Heart left ventricle (tissue), 16 donors: ENCODE measurements at regions not wholly inside any gene's neighbourhood (a gene's known extent, or its start where the extent isn't known, plus 50 kb on each side); places are given as distances from the start of the nearest gene placed in this dataset.

Experiments used
- ATAC-seq, 4 donors: fragments of 200-7000 bp; cut with Tn5 transposase; one replicate each; pipeline ENCODE4 v1.9.1; 2020 to 2022; ENCODE audit warnings: moderate library complexity in 4 of 4, mild to moderate bottlenecking in 3 of 4, moderate number of reproducible peaks in 1 of 4
- DNase-seq, 5 donors: peaks; one replicate each; pipeline ENCODE4 v3.0.0-alpha.2; 2020
- H3K27ac ChIP-seq, 12 donors: fragments of 200-600 bp; sonication (generic) in 4 of 12; one replicate each; pipeline versions ENCODE4 v1.5.0 to v1.8.0; 2016 to 2022; ENCODE audit warnings: mild to moderate bottlenecking in 2 of 12
- H3K27me3 ChIP-seq, 9 donors: fragments of 200-600 bp; sonication (generic) in 2 of 9; one replicate each; pipeline versions ENCODE4 v1.5.1 to v1.8.0; 2016 to 2022; ENCODE audit warnings: mild to moderate bottlenecking in 3 of 9
- H3K36me3 ChIP-seq, 9 donors: fragments of 200-600 bp; sonication (generic) in 2 of 9; one replicate each; pipeline versions ENCODE4 v1.5.0 to v1.8.0; 2018 to 2022; ENCODE audit warnings: mild to moderate bottlenecking in 2 of 9
- H3K4me1 ChIP-seq, 12 donors: fragments of 200-600 bp; sonication (generic) in 4 of 12; one replicate each; pipeline versions ENCODE4 v1.5.0 to v1.8.0; 2016 to 2022; ENCODE audit warnings: mild to moderate bottlenecking in 3 of 12
- H3K4me3 ChIP-seq, 12 donors: fragments of 200-600 bp; sonication (generic) in 4 of 12; one replicate each; pipeline versions ENCODE4 v1.5.0 to v1.8.0; 2017 to 2022; ENCODE audit warnings: mild to moderate bottlenecking in 9 of 12, moderate library complexity in 4 of 12
- H3K9me3 ChIP-seq, 12 donors: fragments of 200-600 bp; sonication (generic) in 4 of 12; one replicate each; pipeline versions ENCODE4 v1.5.0 to v1.8.0; 2016 to 2022; ENCODE audit warnings: mild to moderate bottlenecking in 1 of 12
- POLR2A ChIP-seq, 2 donors: fragments of 450-650 bp; IDR thresholded peaks; one replicate each; pipeline ENCODE4 v1.6.1; 2017; ENCODE audit warnings: antibody characterized with exemption in 2 of 2, mild to moderate bottlenecking in 2 of 2, moderate library complexity in 2 of 2
- WGBS, 4 donors: extraction: QIAGEN DNeasy Blood & Tissue Kit in 2 of 4; methylation state at CpG; one replicate each; pipeline versions ENCODE4 v1.1.5 to v1.1.7; 2013 to 2018; 5-methylcytosine and 5-hydroxymethylcytosine counted together
- intact Hi-C, 10 donors: fragments of 100-400 bp; cut with DNase I; formaldehyde crosslinking; loops; one replicate each; pipeline versions ENCODE4 v1.11.1 to v1.14.2; 2022
- TF ChIP-seq, protein P1 (sequence below), 12 donors: fragments of 200-600 bp; sonication (generic) in 4 of 12; IDR thresholded peaks; one replicate each; pipeline versions ENCODE4 v1.5.0 to v1.8.0; 2018 to 2022; ENCODE audit warnings: antibody characterized with exemption in 12 of 12, mild to moderate bottlenecking in 5 of 12
- donor health status: ischemic (EF 13 %, LVEDD 7.1; RV severe dilation, severe dysfunction).
- donor health status: healthy with polysubstance abuse.
- donor health status: DM: no; HTN: yes; CAD: no.
- donor health status: DM: no; HTN: no; CAD: no.
- donor health status: ischemic (EF 25% LVEDD 6.9; RV normal size, moderate dysfunction).
- donor health status: ischemic (EF 25% LVEDD 5.7; RV mildly dilated, moderate dysfunction).
- donor health status: healthy.
- donor health status: DM: yes; HTN: yes; CAD: no.
- donor health status: ischemic (EF 35%, LVEDD 5.7; RV mildly dilated, moderate dysfunction).
- donor health status: nonischemic (EF 11% LVEDD 7.7; RV severe dilation, severe dysfunction).
- donor health status: DM: yes; HTN: yes; CAD: no.
- donor health status: PGD.
- donor health status: ischemic (EF 29% LVEDD 5.4; RV normal size, mild dysfunction).
- donor health status: nonischemic (EF 23%, LVEDD 6.1; RV moderate dilation, normal function).

DNA sequence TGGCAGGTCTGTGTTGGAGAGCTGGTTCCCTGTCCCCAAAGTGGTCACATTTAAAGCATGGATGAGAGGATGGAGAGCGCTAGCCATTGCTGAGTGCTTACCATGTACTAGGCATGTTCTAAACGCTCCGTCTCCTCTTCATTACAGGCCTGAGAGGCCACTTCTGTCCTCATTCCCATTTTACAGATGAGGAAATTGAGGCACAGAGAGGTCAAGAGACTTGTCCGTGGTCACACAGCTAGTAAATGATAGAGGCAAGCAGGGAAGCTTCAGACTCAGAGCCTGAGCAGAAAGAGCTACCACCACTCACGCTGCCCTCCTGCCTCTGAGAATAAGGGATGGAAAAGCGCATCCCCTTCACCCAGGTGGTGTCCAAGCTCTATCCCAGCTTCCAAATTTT lies 64.3 kb downstream of the SLC25A47 start:
- TF ChIP-seq, protein P1, sequence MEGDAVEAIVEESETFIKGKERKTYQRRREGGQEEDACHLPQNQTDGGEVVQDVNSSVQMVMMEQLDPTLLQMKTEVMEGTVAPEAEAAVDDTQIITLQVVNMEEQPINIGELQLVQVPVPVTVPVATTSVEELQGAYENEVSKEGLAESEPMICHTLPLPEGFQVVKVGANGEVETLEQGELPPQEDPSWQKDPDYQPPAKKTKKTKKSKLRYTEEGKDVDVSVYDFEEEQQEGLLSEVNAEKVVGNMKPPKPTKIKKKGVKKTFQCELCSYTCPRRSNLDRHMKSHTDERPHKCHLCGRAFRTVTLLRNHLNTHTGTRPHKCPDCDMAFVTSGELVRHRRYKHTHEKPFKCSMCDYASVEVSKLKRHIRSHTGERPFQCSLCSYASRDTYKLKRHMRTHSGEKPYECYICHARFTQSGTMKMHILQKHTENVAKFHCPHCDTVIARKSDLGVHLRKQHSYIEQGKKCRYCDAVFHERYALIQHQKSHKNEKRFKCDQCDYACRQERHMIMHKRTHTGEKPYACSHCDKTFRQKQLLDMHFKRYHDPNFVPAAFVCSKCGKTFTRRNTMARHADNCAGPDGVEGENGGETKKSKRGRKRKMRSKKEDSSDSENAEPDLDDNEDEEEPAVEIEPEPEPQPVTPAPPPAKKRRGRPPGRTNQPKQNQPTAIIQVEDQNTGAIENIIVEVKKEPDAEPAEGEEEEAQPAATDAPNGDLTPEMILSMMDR (IDR thresholded peaks at IDR 0.05), result no peak
- TF ChIP-seq POLR2A (IDR thresholded peaks at IDR 0.05), result no peak
- ATAC-seq (no peak), DNase-seq (no peak)
- intact Hi-C loops, result loop anchor here in 4 of 10 donors (2.0 to 5.0 kb wide), 3 partner anchors 260 to 1240 kb away; no protein-coding TSS in a partner anchor
- Histone ChIP-seq H3K36me3 (peaks cover 0 to 9% (median 0%) of the 10 kb centered on the region in 9 donors), H3K4me1 (peaks cover 0 to 25% (median 11%) of the 10 kb centered on the region in 12 donors), H3K27ac (no peak overlapping the region), H3K4me3 (no peak overlapping the region), H3K27me3 (no peaks in the 10 kb centered on the region), H3K9me3 (no peaks in the 10 kb centered on the region)
- 83 to 97% (median 93%) methylated on average over 6 of the region's 6 CpGs for WGBS, 4 donors

DNA sequence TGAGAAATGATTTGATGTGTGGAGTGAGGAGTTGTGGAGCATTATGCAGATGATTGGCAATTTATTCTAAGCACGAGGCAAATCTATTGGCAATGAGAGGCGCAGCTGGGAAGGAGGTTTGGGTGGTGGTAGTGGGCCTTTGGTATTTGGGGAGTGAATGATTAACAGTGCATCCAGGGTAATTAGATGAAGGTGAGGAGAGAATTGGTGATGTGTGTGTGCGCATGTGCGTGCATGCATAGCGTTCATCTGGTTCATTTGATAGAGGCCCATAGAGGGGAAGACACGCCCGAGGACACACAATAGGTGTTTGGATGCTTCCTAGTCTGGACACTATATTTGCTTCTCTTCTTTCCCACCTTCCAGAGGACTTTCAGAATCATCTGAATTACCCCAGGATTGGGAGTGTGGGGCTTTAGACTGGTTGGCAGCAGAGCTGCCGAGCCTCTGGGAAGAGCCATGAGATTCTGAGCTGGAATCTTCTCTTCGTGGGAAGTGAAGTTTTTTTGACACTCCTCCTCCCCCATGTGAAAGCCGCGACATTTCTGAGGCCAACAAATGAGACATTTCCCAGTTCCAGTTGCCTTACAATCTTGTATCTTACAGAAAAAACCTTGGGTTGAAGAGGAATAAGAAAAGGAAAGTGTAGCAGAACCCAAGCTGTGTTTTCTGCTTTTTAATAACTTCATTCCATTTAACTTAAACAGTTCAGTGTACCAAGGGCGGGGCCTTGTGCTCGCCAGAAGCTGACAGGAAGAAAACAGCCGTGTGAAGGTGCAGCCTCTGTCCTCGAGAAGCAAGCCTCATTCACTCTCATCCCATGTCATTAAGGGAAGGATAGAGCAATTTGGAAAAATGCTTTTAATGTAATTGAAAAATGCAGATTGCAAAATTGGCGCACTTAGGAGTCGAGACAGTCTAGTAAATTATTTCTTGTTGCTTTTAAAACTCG lies 65.2 kb downstream of the SLC25A47 start:
- Histone ChIP-seq H3K27ac (no peak overlapping the region), H3K36me3 (peaks cover 0 to under 1% (median 0%) of the 10 kb centered on the region in 9 donors), H3K4me1 (peaks cover 0 to 25% (median 11%) of the 10 kb centered on the region in 12 donors), H3K4me3 (no peak overlapping the region), H3K9me3 (no peaks in the 10 kb centered on the region), H3K27me3 (no peaks in the 10 kb centered on the region)
- 78 to 81% (median 80%) methylated on average over 18 of the region's 18 CpGs for WGBS, 4 donors
- TF ChIP-seq POLR2A (IDR thresholded peaks at IDR 0.05), result no peak
- TF ChIP-seq, protein P1 (IDR thresholded peaks at IDR 0.05), result no peak
- no peak for ATAC-seq
- intact Hi-C loops, result loop anchor here in 4 of 10 donors (5.0 kb wide), 2 partner anchors 259 to 1239 kb away; no protein-coding TSS in a partner anchor
- DNase-seq, result no peak

- H3K4me1 ChIP-seq, result peaks cover 0 to 20% (median 10%) of the 10 kb centered on the region in 12 donors
- intact Hi-C loops, result loop anchor here in 4 of 10 donors (5.0 kb wide), 2 partner anchors 258 to 1238 kb away; no protein-coding TSS in a partner anchor
- no peaks in the 10 kb centered on the region for H3K27me3 ChIP-seq
- H3K36me3 ChIP-seq, result no peaks in the 10 kb centered on the region
- H3K27ac ChIP-seq, result no peak overlapping the region
- DNase-seq (no peak), ATAC-seq (no peak)
- no peaks in the 10 kb centered on the region for H3K9me3 ChIP-seq
- TF ChIP-seq, protein P1 (IDR thresholded peaks at IDR 0.05), result no peak
- no peak for TF ChIP-seq POLR2A (IDR thresholded peaks at IDR 0.05)
- H3K4me3 ChIP-seq, result no peak overlapping the region
- 66 to 72% (median 70%) methylated on average over 12 of the region's 12 CpGs for WGBS, 4 donors
These were observed 66.5 kb downstream of the SLC25A47 start for GRCh38 chr14:100389497-100390104.

DNA sequence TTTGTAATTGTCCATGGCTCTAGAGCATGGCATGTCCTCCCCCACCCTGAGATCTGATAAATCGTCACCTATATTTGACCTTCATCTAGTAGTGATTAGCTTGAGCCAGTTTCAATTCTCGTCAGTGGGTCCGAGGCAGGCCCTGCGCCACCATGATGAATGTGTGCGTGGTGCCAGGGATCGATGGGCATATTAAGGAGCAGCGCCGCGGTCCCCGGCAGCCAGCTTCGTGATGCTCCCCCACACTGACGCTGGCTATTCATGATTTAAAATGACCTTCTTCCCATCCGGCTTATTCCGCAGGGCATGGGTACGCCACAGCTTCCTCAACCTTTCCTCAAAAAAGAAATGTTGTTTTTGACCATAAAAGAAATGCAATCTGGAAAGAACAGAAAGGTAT lies 68.0 kb downstream of the SLC25A47 start:
- no peak for TF ChIP-seq POLR2A (IDR thresholded peaks at IDR 0.05)
- TF ChIP-seq, protein P1 (IDR thresholded peaks at IDR 0.05), result no peak
- no peaks in the 10 kb centered on the region for H3K36me3 ChIP-seq
- ATAC-seq (no peak), DNase-seq (no peak)
- peaks cover 0 to 20% (median 10%) of the 10 kb centered on the region in 12 donors for H3K4me1 ChIP-seq
- intact Hi-C loops, result no loop called here
- no peaks in the 10 kb centered on the region for H3K27me3 ChIP-seq
- H3K27ac ChIP-seq, result no peak overlapping the region
- 93 to 95% (median 93%) methylated on average over 15 of the region's 15 CpGs for WGBS, 4 donors
- no peaks in the 10 kb centered on the region for H3K9me3 ChIP-seq
- no peak overlapping the region for H3K4me3 ChIP-seq
